H1 (cell line): ENCODE measurements at regions not wholly inside any gene's neighbourhood (a gene's known extent, or its start where the extent isn't known, plus 50 kb on each side); places are given as distances from the start of the nearest gene placed in this dataset.

ENCODE experiments used
- CBX8 ChIP-seq: fragments of 300-800, 300-1000 bp; sonication (generic); IDR thresholded peaks from 2 replicates; pipeline ENCODE4 v1.7.1; 2016; ENCODE audit warnings: low read depth, low read length, borderline replicate concordance
- FOSL1 ChIP-seq: IDR thresholded peaks from 2 replicates; pipeline ENCODE4 v1.6.1; 2011; ENCODE audit warnings: mild to moderate bottlenecking, low read depth, low read length, moderate library complexity; ENCODE audit not compliant: insufficient read depth
- NANOG ChIP-seq: IDR thresholded peaks from 2 replicates; pipeline ENCODE4 v1.6.1; 2011; ENCODE audit warnings: low read length, low read depth, mild to moderate bottlenecking, inconsistent platforms; ENCODE audit not compliant: insufficient read depth, poor library complexity, severe bottlenecking
- POLR2AphosphoS5 ChIP-seq: IDR thresholded peaks from 2 replicates; pipeline ENCODE4 v1.6.1; 2011; ENCODE audit warnings: low read depth, low read length

DNA sequence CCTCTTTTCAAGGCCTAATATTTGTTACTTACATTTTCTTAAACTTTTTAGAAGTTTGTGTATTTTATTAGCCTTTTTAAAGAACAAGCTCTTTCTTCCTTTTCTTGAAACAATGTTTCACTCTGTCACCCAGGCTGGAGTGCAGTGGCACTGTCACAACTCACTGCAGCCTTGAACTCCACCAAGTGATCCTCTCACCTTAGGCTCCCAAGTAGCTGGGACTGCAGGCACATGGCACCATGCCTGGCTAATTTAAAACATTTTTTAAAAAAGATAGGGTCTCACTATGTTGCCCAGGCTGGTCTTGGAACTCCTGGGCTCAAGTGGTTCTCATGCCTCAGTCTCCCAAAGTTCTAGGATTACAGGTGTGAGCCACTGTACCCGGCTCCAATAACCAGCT, 192.2 kb upstream of the SPRY2 start (continued):
- TF ChIP-seq NANOG (no peak), CBX8 (no peak), POLR2AphosphoS5 (no peak), FOSL1 (no peak)
